ENCODE measurements at regions not wholly inside any gene's neighbourhood (a gene's known extent, or its start where the extent isn't known, plus 50 kb on each side); places are given as distances from the start of the nearest gene placed in this dataset.

DNA sequence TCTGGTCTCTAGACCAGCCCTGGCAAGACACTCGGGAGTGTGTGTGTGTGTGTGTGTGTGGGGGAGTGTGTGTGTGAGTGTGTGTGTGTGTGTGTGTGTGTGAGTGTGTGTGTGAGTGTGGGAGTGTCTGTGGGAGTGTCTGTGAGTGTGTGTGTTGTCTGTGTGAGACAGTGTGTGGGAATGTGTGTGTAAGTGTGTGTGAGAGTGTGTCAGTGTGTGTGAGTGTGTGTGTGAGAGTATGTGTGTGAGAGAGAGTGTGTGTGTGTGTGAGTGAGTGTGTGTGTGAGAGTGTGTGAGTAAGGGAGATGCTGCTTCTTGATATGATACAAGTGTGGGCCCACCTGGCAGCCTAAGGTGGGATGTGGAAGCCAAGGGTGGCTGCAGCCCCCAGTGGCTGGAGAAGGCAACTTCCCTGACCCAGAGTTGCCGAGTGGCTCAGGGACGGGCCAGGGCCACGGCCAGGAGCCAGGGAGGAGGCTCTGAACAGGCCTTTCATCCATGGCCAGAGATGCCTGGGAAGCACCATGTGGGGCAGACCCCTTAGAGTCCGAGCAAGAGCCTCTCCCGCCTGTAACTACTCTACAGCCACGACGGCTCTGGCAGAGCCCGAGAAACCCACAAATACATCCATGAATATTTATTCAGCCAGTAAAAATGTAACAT is 159.3 kb upstream of the MYCN start:
- peaks cover 5% of the 10 kb centered on the region for H3K27me3 Mint-ChIP-seq (ENCODE audit: insufficient read depth, low read depth, poor library complexity)
- H3K9me3 Mint-ChIP-seq, result no peaks in the 10 kb centered on the region
- no peaks in the 10 kb centered on the region for H3K36me3 Mint-ChIP-seq (ENCODE audit: low read depth)
- TF ChIP-seq STAT1 (IDR thresholded peaks at IDR 0.05; ENCODE audit: unreplicated experiment), result no peak
- TF ChIP-seq, protein P1, sequence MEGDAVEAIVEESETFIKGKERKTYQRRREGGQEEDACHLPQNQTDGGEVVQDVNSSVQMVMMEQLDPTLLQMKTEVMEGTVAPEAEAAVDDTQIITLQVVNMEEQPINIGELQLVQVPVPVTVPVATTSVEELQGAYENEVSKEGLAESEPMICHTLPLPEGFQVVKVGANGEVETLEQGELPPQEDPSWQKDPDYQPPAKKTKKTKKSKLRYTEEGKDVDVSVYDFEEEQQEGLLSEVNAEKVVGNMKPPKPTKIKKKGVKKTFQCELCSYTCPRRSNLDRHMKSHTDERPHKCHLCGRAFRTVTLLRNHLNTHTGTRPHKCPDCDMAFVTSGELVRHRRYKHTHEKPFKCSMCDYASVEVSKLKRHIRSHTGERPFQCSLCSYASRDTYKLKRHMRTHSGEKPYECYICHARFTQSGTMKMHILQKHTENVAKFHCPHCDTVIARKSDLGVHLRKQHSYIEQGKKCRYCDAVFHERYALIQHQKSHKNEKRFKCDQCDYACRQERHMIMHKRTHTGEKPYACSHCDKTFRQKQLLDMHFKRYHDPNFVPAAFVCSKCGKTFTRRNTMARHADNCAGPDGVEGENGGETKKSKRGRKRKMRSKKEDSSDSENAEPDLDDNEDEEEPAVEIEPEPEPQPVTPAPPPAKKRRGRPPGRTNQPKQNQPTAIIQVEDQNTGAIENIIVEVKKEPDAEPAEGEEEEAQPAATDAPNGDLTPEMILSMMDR (conservative IDR thresholded peaks at IDR 0.05; ENCODE audit: low read depth in 2 of 2), result peak in 1 of 2 experiments; percentile 42; a peak in 3 of 4 replicates
- Histone ChIP-seq H2AFZ (no peak overlapping the region), H3K36me3 (ENCODE audit: insufficient read depth) (no peaks in the 10 kb centered on the region), H3F3A (replicated peaks; ENCODE audit: low read depth) (no peaks in the 10 kb centered on the region), H3K4me3 (no peak overlapping the region), H3K9me2 (ENCODE audit: insufficient read depth) (no peaks in the 10 kb centered on the region), H3K27ac (ENCODE audit: low read depth) (no peak overlapping the region), H3K79me2 (replicated peaks; ENCODE audit: insufficient read depth) (no peaks in the 10 kb centered on the region), H3K4me2 (no peak overlapping the region), H3K4me1 (ENCODE audit: insufficient read depth) (no peaks in the 10 kb centered on the region), H3K27me3 (ENCODE audit: insufficient read depth) (no peaks in the 10 kb centered on the region), H4K20me1 (replicated peaks; ENCODE audit: insufficient read depth) (no peaks in the 10 kb centered on the region)
- no peaks in the 10 kb centered on the region; the same call in 2 of the 3 replicates for H3K4me1 Mint-ChIP-seq
- peak; percentile 95 for ATAC-seq
- no peak overlapping the region for H3K27ac Mint-ChIP-seq
- no peak overlapping the region for H3K4me3 Mint-ChIP-seq
- peak; percentile 33 for DNase-seq (ENCODE audit: low spot score)

DNA sequence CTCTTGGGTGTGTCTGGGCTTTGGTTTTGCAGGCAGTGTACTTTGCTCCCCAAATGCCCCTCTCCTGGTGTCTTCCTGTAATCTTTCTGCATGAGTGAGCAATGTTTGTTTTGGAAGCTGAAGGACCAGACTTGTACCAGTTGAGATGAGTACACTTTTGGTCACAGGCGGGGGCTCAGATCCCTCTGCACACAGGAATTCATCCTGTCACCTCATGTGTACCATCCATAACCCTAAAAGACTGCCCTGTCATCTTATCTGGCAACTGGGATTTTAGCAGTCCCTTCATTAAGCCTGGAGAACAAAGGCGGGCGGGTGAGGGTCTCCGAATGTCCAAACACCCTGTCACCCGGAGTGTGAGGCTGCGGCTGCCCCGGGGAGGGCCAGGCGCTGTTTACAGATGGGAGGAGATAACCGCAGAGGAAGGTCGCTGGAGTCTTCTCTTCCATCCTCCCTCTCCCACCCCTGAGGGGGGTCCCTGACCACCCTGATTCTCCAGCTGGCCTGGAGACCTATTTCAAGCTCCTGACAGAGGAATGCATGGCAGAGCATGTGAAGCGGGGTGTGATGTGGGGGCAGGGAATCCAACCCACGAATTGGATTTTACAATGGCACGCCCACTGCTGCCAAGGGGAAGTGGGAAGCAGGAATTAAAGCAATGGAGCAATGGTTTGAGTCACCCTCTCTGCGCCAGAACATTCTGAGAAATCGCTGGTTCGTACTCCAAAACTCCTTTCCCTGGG is 158.2 kb upstream of the MYCN start:
- Histone ChIP-seq H3F3A (replicated peaks; ENCODE audit: low read depth) (no peaks in the 10 kb centered on the region), H3K4me1 (ENCODE audit: insufficient read depth) (no peaks in the 10 kb centered on the region), H3K79me2 (replicated peaks; ENCODE audit: insufficient read depth) (no peaks in the 10 kb centered on the region), H3K27ac (ENCODE audit: low read depth) (no peak overlapping the region), H3K36me3 (ENCODE audit: insufficient read depth) (no peaks in the 10 kb centered on the region), H3K27me3 (ENCODE audit: insufficient read depth) (no peaks in the 10 kb centered on the region), H3K4me2 (no peak overlapping the region), H4K20me1 (replicated peaks; ENCODE audit: insufficient read depth) (no peaks in the 10 kb centered on the region), H2AFZ (no peak overlapping the region), H3K4me3 (no peak overlapping the region), H3K9me2 (ENCODE audit: insufficient read depth) (no peaks in the 10 kb centered on the region)
- Mint-ChIP-seq H3K9me3 (no peaks in the 10 kb centered on the region), H3K4me1 (no peaks in the 10 kb centered on the region; the same call in 2 of the 3 replicates), H3K27me3 (ENCODE audit: insufficient read depth, low read depth, poor library complexity) (peaks cover 5% of the 10 kb centered on the region), H3K36me3 (ENCODE audit: low read depth) (no peaks in the 10 kb centered on the region), H3K4me3 (no peak overlapping the region), H3K27ac (no peak overlapping the region)
- no peak for DNase-seq (ENCODE audit: low spot score)
- TF ChIP-seq ZNF331 (CRISPR knock-in tag; IDR thresholded peaks at IDR 0.05; ENCODE audit: low read depth), result no peak
- no peak for TF ChIP-seq ZNF114 (CRISPR knock-in tag; IDR thresholded peaks at IDR 0.05)
- TF ChIP-seq, protein P1 (conservative IDR thresholded peaks at IDR 0.05; ENCODE audit: low read depth in 2 of 2), result no peak
- no peak for TF ChIP-seq NANOG (IDR thresholded peaks at IDR 0.05; ENCODE audit: borderline replicate concordance)
- ATAC-seq, result no peak

Data from GM23338 (cell line).